H1 (cell line): ENCODE measurements at regions not wholly inside any gene's neighbourhood (a gene's known extent, or its start where the extent isn't known, plus 50 kb on each side); places are given as distances from the start of the nearest gene placed in this dataset.

Experiments used
- HDAC2 ChIP-seq, 2 experiments: fragments of 300-600 bp in 1 of 2; sonication (generic) in 1 of 2; IDR thresholded peaks; 2 replicates each; pipeline ENCODE4 v1.6.1; 2011 to 2012; ENCODE audit warnings: low read depth in 2 of 2, low read length in 2 of 2, mild to moderate bottlenecking in 2 of 2, moderate library complexity in 2 of 2, borderline replicate concordance in 1 of 2, inconsistent platforms in 1 of 2
- JUND ChIP-seq: IDR thresholded peaks from 2 replicates; pipeline ENCODE4 v1.6.1; 2011; ENCODE audit warnings: mild to moderate bottlenecking, improper control_type of control experiment, low read length
- SRF ChIP-seq: IDR thresholded peaks from 2 replicates; pipeline ENCODE4 v1.6.1; 2011; ENCODE audit warnings: mild to moderate bottlenecking, low read depth, low read length, moderate library complexity
- TF ChIP-seq, protein P1 (sequence below): fragments of 300-600 bp; sonication (generic); IDR thresholded peaks from 2 replicates; pipeline ENCODE4 v1.7.1; 2012; ENCODE audit warnings: low read length, moderate library complexity, mild to moderate bottlenecking, inconsistent platforms; ENCODE audit not compliant: insufficient replicate concordance
- TF ChIP-seq, protein P2 (sequence below): IDR thresholded peaks from 2 replicates; pipeline ENCODE4 v1.6.1; 2012; ENCODE audit warnings: inconsistent platforms

DNA sequence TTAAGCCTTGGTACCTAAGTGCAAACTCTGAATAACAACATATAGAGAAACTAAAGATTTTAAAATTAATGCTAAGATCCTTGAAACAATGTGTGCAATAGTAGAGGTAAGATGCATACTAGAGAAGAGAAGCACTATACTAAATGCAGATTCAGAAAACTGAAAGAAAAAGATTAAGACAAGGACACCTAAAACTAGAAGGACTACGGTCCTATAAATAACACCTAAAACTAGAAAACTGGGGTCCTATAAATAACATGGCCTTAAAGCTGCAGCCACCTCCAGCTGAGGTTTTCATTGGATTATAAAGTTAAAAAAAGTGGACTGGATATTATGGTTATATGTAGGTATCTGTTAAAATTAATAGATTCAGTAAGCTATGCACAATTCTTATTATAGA is 320.9 kb downstream of the IPMK start:
- TF ChIP-seq, protein P1, sequence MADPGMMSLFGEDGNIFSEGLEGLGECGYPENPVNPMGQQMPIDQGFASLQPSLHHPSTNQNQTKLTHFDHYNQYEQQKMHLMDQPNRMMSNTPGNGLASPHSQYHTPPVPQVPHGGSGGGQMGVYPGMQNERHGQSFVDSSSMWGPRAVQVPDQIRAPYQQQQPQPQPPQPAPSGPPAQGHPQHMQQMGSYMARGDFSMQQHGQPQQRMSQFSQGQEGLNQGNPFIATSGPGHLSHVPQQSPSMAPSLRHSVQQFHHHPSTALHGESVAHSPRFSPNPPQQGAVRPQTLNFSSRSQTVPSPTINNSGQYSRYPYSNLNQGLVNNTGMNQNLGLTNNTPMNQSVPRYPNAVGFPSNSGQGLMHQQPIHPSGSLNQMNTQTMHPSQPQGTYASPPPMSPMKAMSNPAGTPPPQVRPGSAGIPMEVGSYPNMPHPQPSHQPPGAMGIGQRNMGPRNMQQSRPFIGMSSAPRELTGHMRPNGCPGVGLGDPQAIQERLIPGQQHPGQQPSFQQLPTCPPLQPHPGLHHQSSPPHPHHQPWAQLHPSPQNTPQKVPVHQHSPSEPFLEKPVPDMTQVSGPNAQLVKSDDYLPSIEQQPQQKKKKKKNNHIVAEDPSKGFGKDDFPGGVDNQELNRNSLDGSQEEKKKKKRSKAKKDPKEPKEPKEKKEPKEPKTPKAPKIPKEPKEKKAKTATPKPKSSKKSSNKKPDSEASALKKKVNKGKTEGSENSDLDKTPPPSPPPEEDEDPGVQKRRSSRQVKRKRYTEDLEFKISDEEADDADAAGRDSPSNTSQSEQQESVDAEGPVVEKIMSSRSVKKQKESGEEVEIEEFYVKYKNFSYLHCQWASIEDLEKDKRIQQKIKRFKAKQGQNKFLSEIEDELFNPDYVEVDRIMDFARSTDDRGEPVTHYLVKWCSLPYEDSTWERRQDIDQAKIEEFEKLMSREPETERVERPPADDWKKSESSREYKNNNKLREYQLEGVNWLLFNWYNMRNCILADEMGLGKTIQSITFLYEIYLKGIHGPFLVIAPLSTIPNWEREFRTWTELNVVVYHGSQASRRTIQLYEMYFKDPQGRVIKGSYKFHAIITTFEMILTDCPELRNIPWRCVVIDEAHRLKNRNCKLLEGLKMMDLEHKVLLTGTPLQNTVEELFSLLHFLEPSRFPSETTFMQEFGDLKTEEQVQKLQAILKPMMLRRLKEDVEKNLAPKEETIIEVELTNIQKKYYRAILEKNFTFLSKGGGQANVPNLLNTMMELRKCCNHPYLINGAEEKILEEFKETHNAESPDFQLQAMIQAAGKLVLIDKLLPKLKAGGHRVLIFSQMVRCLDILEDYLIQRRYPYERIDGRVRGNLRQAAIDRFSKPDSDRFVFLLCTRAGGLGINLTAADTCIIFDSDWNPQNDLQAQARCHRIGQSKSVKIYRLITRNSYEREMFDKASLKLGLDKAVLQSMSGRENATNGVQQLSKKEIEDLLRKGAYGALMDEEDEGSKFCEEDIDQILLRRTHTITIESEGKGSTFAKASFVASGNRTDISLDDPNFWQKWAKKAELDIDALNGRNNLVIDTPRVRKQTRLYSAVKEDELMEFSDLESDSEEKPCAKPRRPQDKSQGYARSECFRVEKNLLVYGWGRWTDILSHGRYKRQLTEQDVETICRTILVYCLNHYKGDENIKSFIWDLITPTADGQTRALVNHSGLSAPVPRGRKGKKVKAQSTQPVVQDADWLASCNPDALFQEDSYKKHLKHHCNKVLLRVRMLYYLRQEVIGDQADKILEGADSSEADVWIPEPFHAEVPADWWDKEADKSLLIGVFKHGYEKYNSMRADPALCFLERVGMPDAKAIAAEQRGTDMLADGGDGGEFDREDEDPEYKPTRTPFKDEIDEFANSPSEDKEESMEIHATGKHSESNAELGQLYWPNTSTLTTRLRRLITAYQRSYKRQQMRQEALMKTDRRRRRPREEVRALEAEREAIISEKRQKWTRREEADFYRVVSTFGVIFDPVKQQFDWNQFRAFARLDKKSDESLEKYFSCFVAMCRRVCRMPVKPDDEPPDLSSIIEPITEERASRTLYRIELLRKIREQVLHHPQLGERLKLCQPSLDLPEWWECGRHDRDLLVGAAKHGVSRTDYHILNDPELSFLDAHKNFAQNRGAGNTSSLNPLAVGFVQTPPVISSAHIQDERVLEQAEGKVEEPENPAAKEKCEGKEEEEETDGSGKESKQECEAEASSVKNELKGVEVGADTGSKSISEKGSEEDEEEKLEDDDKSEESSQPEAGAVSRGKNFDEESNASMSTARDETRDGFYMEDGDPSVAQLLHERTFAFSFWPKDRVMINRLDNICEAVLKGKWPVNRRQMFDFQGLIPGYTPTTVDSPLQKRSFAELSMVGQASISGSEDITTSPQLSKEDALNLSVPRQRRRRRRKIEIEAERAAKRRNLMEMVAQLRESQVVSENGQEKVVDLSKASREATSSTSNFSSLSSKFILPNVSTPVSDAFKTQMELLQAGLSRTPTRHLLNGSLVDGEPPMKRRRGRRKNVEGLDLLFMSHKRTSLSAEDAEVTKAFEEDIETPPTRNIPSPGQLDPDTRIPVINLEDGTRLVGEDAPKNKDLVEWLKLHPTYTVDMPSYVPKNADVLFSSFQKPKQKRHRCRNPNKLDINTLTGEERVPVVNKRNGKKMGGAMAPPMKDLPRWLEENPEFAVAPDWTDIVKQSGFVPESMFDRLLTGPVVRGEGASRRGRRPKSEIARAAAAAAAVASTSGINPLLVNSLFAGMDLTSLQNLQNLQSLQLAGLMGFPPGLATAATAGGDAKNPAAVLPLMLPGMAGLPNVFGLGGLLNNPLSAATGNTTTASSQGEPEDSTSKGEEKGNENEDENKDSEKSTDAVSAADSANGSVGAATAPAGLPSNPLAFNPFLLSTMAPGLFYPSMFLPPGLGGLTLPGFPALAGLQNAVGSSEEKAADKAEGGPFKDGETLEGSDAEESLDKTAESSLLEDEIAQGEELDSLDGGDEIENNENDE = no peak
- TF ChIP-seq, protein P2, sequence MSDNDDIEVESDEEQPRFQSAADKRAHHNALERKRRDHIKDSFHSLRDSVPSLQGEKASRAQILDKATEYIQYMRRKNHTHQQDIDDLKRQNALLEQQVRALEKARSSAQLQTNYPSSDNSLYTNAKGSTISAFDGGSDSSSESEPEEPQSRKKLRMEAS = no peak
- no peak for TF ChIP-seq JUND
- no peak for TF ChIP-seq HDAC2 (IDR thresholded peaks at IDR 0.05; ENCODE audit: borderline replicate concordance in 1 of 2, low read depth in 2 of 2, low read length in 2 of 2)
- TF ChIP-seq SRF = no peak
